K562 (cell line): ENCODE measurements at regions not wholly inside any gene's neighbourhood (a gene's known extent, or its start where the extent isn't known, plus 50 kb on each side); places are given as distances from the start of the nearest gene placed in this dataset.

ENCODE experiments used
- ATAC-seq: fragments of 200-7000 bp; cut with Tn5 transposase; 3 replicates; pipeline ENCODE4 v1.9.1; 2020; ENCODE audit warnings: moderate library complexity
- BruUV-seq: library from RNA; stranded (reverse); fragments of 400-500 nt; replicated peaks from 2 replicates; lab custom pipeline; 2021; lab: Mats Ljungman, UMichigan
- CTCF ChIA-PET: fragments of 300-600 bp; formaldehyde crosslinking; extraction: SDS; loops from one replicate; lab custom pipeline; 2021; ENCODE audit warnings: low intra/inter-chr PET ratio; lab: Yijun Ruan, JAX
- POLR2A ChIA-PET: fragments of 300-600, 350-650 bp; sonication (Branson Sonifier 250); formaldehyde crosslinking; extraction: SDS; loops from one replicate; lab custom pipeline; 2021; ENCODE audit warnings: antibody characterized with exemption, inconsistent platforms; lab: Yijun Ruan, JAX
- DNase-seq, 4 experiments: peaks; one replicate each; pipeline versions ENCODE4 v3.0.0 to v3.0.0-alpha.2; 2011 to 2018; ENCODE audit warnings: low spot score in 3 of 4, mixed read lengths in 3 of 4; ENCODE audit errors: extremely low read depth in 1 of 4
- FAIRE-seq: peaks from 2 replicates; lab custom pipeline; 2011; peaks lifted over from hg19 to GRCh38; lab: Jason Lieb, UNC
- H2AFZ ChIP-seq: 2 replicates; pipeline ENCODE4 v1.6.0; 2011; ENCODE audit warnings: low read depth, low read length, control low read depth, inconsistent platforms
- H3K27ac ChIP-seq: fragments of 200-600 bp; 3 replicates; pipeline ENCODE4 v1.8.0; 2011; ENCODE audit warnings: low read depth, mild to moderate bottlenecking, control low read depth, inconsistent platforms, low read length, moderate library complexity, mixed read lengths; ENCODE audit errors: extremely low read depth
- H3K27me3 ChIP-seq, 2 experiments: fragments of 300-600 bp in 1 of 2; 2 replicates in 1 of 2; 3 replicates in 1 of 2; pipeline versions ENCODE4 v1.6.0 to v1.8.0; 2011; ENCODE audit warnings: inconsistent platforms in 2 of 2, low read length in 2 of 2, mild to moderate bottlenecking in 1 of 2, mixed read lengths in 1 of 2, moderate library complexity in 1 of 2; ENCODE audit not compliant: control insufficient read depth in 2 of 2, insufficient read depth in 2 of 2
- H3K36me3 ChIP-seq: fragments of 300-600 bp; 3 replicates; pipeline ENCODE4 v1.8.0; 2011; ENCODE audit warnings: mild to moderate bottlenecking, low read length, inconsistent platforms; ENCODE audit not compliant: control insufficient read depth, insufficient read depth
- H3K4me1 ChIP-seq, 2 experiments: fragments of 200-600 bp in 1 of 2; replicated peaks in 1 of 2; 2 replicates in 1 of 2; 3 replicates in 1 of 2; pipeline versions ENCODE4 v1.5.1 to v1.8.0; 2011; ENCODE audit warnings: inconsistent platforms in 2 of 2, low read length in 2 of 2, mild to moderate bottlenecking in 1 of 2, mixed read lengths in 1 of 2, moderate library complexity in 1 of 2; ENCODE audit not compliant: control insufficient read depth in 2 of 2, insufficient read depth in 2 of 2
- H3K4me2 ChIP-seq: 2 replicates; pipeline ENCODE4 v1.6.1; 2011; ENCODE audit warnings: low read length, control low read depth, inconsistent platforms, mixed read lengths; ENCODE audit not compliant: insufficient read depth
- H3K4me3 ChIP-seq: fragments of 200-600 bp; sonication (generic), shearing (Covaris generic); 2 replicates; pipeline ENCODE4 v1.5.1; 2016; ENCODE audit warnings: control low read depth, inconsistent platforms
- H3K79me2 ChIP-seq: fragments of 200-600 bp; 3 replicates; pipeline ENCODE4 v1.8.0; 2011; ENCODE audit warnings: low read length, inconsistent platforms; ENCODE audit not compliant: control insufficient read depth, insufficient read depth
- H3K9ac ChIP-seq, 2 experiments: 2 replicates each; pipeline versions ENCODE4 v1.6.0 to v1.6.1; 2011; ENCODE audit warnings: low read depth in 2 of 2, low read length in 2 of 2, control low read depth in 1 of 2, inconsistent platforms in 1 of 2, mild to moderate bottlenecking in 1 of 2, mixed read lengths in 1 of 2; ENCODE audit not compliant: insufficient read depth in 1 of 2
- H3K9me1 ChIP-seq: one replicate; pipeline ENCODE4 v1.6.0; 2011; ENCODE audit warnings: inconsistent platforms, mild to moderate bottlenecking, low read length, moderate library complexity; ENCODE audit not compliant: control insufficient read depth, insufficient read depth
- H3K9me3 ChIP-seq: replicated peaks from 2 replicates; pipeline ENCODE4 v1.5.1; 2011; ENCODE audit warnings: low read depth, low read length, inconsistent platforms; ENCODE audit not compliant: control insufficient read depth, insufficient read depth
- H4K20me1 ChIP-seq: replicated peaks from 2 replicates; pipeline ENCODE4 v1.6.1; 2011; ENCODE audit warnings: low read length, inconsistent platforms, mixed read lengths; ENCODE audit not compliant: control insufficient read depth, insufficient read depth
- CBX2 ChIP-seq: fragments of 200-600 bp; sonication (generic); IDR thresholded peaks from one replicate; pipeline ENCODE4 v1.6.1; 2012; ENCODE audit warnings: mild to moderate bottlenecking, low read length, inconsistent platforms; ENCODE audit not compliant: insufficient read depth, poor library complexity, severe bottlenecking
- IRF1 ChIP-seq: sonication (generic); formaldehyde crosslinking; IDR thresholded peaks from 2 replicates; pipeline ENCODE4 v1.8.0; 2022; ENCODE audit warnings: missing genetic modification reagents, mild to moderate bottlenecking, borderline replicate concordance
- KLF6 ChIP-seq: fragments of 250-450 bp; sonication (Bioruptor Pico); IDR thresholded peaks from 2 replicates; pipeline ENCODE4 v1.4.0; 2020; ENCODE audit warnings: mild to moderate bottlenecking, moderate library complexity, borderline replicate concordance
- NFE2 ChIP-seq: IDR thresholded peaks from 2 replicates; pipeline ENCODE4 v1.6.1; 2014; ENCODE audit warnings: antibody characterized with exemption, low read depth
- PPARD ChIP-seq: fragments of 250-450 bp; sonication (Bioruptor Pico); IDR thresholded peaks from 2 replicates; pipeline ENCODE4 v1.8.0; 2022; ENCODE audit warnings: inconsistent platforms, mild to moderate bottlenecking, moderate library complexity
- RBM15 ChIP-seq: fragments of 200-400 bp; formaldehyde crosslinking; IDR thresholded peaks from 2 replicates; pipeline ENCODE4 v1.6.1; 2018; ENCODE audit warnings: mild to moderate bottlenecking, low read length, moderate library complexity; ENCODE audit not compliant: insufficient read depth
- SUPT5H ChIP-seq: fragments of 450-650 bp; IDR thresholded peaks from 2 replicates; pipeline ENCODE4 v1.6.1; 2016
- WHSC1 ChIP-seq: IDR thresholded peaks from one replicate; pipeline ENCODE4 v1.6.1; 2012; ENCODE audit warnings: low read length, control low read depth, inconsistent platforms
- ZNF121 ChIP-seq: sonication (generic); formaldehyde crosslinking; conservative IDR thresholded peaks from 2 replicates; pipeline ENCODE4 v1.8.0; 2022; ENCODE audit warnings: missing genetic modification reagents
- ZNF830 ChIP-seq: fragments of 250-450 bp; sonication (Bioruptor Pico); IDR thresholded peaks from 2 replicates; pipeline ENCODE4 v1.5.0; 2021; ENCODE audit warnings: mild to moderate bottlenecking
- WGBS: fragments of 100-300 bp; shearing (Covaris generic); methylation state at CpG from one replicate; pipeline ENCODE4 v1.1.6; 2016; ENCODE audit warnings: low coverage, mixed read lengths; ENCODE audit not compliant: insufficient coverage; ENCODE audit errors: missing lambda C conversion rate; 5-methylcytosine and 5-hydroxymethylcytosine counted together
- in situ Hi-C: fragments of 300-500 bp; cut with MboI; formaldehyde crosslinking; loops from 4 replicates; pipeline ENCODE4 v1.15.0; 2018; ENCODE audit warnings: inconsistent platforms, mixed read lengths
- intact Hi-C: fragments of 100-400 bp; cut with micrococcal nuclease; formaldehyde crosslinking; loops from 2 replicates; pipeline ENCODE4 v1.14.2; 2022
- TF ChIP-seq, protein P1 (sequence below): fragments of 250-450 bp; sonication (Bioruptor Pico); IDR thresholded peaks from 2 replicates; pipeline ENCODE4 v1.8.0; 2021; ENCODE audit warnings: borderline replicate concordance, mild to moderate bottlenecking, moderate library complexity; ENCODE audit not compliant: poor library complexity, severe bottlenecking
- TF ChIP-seq, protein P2 (sequence below): sonication (generic); formaldehyde crosslinking; IDR thresholded peaks from 2 replicates; pipeline ENCODE4 v1.8.0; 2022; ENCODE audit warnings: mild to moderate bottlenecking, missing genetic modification reagents
- TF ChIP-seq, protein P3 (sequence below): IDR thresholded peaks from 2 replicates; pipeline ENCODE4 v1.6.1; 2012; ENCODE audit warnings: low read depth, low read length, improper control_type of control experiment, borderline replicate concordance

DNA sequence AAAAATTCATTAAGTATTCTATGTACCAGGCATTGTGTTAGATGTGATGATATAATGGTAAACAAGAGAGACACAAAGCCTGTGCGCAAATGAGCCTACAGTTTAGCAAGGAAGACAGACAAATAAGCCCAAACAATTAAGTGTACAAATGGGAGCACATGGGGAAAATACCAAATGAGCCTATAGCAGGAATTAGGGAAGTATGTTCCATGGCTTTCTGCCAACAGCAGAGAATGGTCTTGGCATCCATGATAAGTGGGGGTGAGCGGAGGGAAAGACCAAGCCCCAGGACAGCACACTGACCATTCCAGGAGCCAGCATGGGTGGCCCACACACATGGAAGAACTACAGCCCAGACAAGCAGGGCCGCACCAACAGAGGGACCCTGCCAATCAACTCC, 369.7 kb downstream of the DEPDC1B start:
- no peaks in the 10 kb centered on the region for H3K9me1 ChIP-seq
- in situ Hi-C loops (no loop called here), intact Hi-C loops (no loop called here)
- H3K9me3 ChIP-seq: no peaks in the 10 kb centered on the region
- ATAC-seq: no peak
- ChIA-PET POLR2A (no interaction called here), CTCF (interaction anchor here (0.6 kb wide), 1 partner anchor 14 kb away, joined by 5 read pairs; no protein-coding TSS in a partner anchor)
- H3K27me3 ChIP-seq: no peaks in the 10 kb centered on the region
- WGBS: 3% methylated on average over 3 of the region's 3 CpGs
- no peaks in the 10 kb centered on the region for H4K20me1 ChIP-seq
- no peak overlapping the region for H3K27ac ChIP-seq
- DNase-seq: no peak
- FAIRE-seq: no peak
- H3K79me2 ChIP-seq: no peaks in the 10 kb centered on the region
- no peak overlapping the region for H3K9ac ChIP-seq
- H3K4me2 ChIP-seq: no peak overlapping the region
- TF ChIP-seq WHSC1: no peak
- no peak for TF ChIP-seq PPARD (CRISPR knock-in tag)
- TF ChIP-seq, protein P1, sequence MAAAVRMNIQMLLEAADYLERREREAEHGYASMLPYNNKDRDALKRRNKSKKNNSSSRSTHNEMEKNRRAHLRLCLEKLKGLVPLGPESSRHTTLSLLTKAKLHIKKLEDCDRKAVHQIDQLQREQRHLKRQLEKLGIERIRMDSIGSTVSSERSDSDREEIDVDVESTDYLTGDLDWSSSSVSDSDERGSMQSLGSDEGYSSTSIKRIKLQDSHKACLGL: no peak
- no peak for TF ChIP-seq SUPT5H
- TF ChIP-seq, protein P2, sequence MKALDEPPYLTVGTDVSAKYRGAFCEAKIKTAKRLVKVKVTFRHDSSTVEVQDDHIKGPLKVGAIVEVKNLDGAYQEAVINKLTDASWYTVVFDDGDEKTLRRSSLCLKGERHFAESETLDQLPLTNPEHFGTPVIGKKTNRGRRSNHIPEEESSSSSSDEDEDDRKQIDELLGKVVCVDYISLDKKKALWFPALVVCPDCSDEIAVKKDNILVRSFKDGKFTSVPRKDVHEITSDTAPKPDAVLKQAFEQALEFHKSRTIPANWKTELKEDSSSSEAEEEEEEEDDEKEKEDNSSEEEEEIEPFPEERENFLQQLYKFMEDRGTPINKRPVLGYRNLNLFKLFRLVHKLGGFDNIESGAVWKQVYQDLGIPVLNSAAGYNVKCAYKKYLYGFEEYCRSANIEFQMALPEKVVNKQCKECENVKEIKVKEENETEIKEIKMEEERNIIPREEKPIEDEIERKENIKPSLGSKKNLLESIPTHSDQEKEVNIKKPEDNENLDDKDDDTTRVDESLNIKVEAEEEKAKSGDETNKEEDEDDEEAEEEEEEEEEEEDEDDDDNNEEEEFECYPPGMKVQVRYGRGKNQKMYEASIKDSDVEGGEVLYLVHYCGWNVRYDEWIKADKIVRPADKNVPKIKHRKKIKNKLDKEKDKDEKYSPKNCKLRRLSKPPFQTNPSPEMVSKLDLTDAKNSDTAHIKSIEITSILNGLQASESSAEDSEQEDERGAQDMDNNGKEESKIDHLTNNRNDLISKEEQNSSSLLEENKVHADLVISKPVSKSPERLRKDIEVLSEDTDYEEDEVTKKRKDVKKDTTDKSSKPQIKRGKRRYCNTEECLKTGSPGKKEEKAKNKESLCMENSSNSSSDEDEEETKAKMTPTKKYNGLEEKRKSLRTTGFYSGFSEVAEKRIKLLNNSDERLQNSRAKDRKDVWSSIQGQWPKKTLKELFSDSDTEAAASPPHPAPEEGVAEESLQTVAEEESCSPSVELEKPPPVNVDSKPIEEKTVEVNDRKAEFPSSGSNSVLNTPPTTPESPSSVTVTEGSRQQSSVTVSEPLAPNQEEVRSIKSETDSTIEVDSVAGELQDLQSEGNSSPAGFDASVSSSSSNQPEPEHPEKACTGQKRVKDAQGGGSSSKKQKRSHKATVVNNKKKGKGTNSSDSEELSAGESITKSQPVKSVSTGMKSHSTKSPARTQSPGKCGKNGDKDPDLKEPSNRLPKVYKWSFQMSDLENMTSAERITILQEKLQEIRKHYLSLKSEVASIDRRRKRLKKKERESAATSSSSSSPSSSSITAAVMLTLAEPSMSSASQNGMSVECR (CRISPR knock-in tag): no peak
- no peak for TF ChIP-seq NFE2
- TF ChIP-seq ZNF830: no peak
- no peak for TF ChIP-seq IRF1 (CRISPR knock-in tag)
- TF ChIP-seq, protein P3, sequence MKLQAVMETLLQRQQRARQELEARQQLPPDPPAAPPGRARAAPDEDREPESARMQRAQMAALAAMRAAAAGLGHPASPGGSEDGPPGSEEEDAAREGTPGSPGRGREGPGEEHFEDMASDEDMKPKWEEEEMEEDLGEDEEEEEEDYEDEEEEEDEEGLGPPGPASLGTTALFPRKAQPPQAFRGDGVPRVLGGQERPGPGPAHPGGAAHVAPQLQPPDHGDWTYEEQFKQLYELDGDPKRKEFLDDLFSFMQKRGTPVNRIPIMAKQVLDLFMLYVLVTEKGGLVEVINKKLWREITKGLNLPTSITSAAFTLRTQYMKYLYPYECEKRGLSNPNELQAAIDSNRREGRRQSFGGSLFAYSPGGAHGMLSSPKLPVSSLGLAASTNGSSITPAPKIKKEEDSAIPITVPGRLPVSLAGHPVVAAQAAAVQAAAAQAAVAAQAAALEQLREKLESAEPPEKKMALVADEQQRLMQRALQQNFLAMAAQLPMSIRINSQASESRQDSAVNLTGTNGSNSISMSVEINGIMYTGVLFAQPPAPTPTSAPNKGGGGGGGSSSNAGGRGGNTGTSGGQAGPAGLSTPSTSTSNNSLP: no peak
- TF ChIP-seq RBM15: no peak
- no peak for TF ChIP-seq ZNF121 (CRISPR knock-in tag)
- no peak for TF ChIP-seq KLF6 (CRISPR knock-in tag)
- TF ChIP-seq CBX2: no peak
- H3K4me1 ChIP-seq: no peaks in the 10 kb centered on the region
- no peaks in the 10 kb centered on the region for H3K36me3 ChIP-seq
- no peak overlapping the region for H3K4me3 ChIP-seq
- BruUV-seq: no TSS peak
- no peak overlapping the region for H2AFZ ChIP-seq
